HG03354 (cell line): ENCODE measurements at regions not wholly inside any gene's neighbourhood (a gene's known extent, or its start where the extent isn't known, plus 50 kb on each side); places are given as distances from the start of the nearest gene placed in this dataset.

Source experiments
- ATAC-seq: cut with Tn5 transposase; IDR thresholded peaks from one replicate; pipeline ENCODE4 v1.9.1; 2021; ENCODE audit warnings: mild to moderate bottlenecking; ENCODE audit not compliant: unreplicated experiment, poor library complexity, severe bottlenecking

DNA sequence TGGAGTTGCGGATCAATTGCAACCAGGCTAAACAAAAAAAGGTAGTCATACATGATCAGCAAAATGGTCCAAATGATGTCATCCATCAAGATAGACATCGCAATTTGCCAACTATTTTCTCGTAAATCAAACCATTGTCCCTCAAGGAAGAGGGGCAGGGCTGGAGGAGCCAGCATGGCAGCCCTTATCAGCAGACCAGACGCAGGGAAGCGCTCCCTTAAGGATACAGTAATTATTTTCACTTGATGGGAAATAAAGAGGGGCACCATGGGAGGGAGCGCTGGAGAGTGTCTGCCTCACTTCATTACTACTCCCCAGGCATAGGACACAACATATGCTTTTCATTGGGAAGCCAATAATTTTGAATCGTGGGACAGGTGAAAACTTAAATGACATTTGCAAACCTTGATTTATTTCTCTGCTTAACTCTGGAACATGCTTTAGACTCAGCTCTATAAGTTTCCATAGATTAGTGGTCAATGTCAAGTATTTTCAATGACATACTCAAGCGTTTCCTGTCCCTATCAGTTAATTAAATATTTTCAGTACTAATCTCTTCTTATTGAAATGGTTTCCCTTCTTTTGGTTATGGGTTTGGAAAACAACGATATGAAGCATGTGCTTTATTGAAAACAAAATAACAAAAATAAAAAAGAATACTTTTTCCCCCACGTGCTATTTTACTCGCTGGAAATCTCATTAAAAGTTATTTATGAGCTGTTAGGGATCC, 202.4 kb upstream of the HABP2 start:
- no peak for ATAC-seq

GRCh38 chr10:113354711-113355110, 198.1 kb upstream of the HABP2 start:
- no peak for ATAC-seq

GRCh38 chr10:113356794-113357680, 195.8 kb upstream of the HABP2 start:
- no peak for ATAC-seq

DNA sequence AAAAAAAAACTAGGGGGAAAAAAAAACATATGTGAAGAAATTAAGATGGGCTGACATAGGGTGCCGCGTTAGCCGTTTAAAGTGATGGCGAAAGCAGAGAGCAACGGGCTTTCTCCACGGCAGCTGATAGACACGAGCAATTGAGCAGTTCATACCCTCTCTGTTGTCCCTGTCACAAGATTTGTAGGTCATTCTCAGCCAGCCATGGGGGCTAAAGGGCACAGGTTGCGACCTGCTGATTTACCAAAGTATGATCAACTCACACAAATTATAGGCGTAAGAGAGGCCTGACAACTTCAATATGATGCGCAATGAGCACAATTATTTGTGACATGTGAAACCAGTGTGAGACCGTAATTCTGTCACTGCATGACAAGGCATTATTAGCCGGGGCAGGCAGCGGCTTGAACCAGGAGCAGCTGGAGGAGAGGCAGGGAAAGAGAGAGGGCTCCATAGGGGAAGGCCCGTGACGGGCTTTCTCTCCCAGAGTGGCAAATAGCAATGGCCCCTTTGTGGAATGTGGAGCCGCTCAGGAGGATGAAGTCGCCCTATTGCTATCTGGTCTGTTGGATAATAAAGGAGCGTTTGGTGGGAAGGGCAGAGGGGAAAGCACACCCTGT, 195.1 kb upstream of the HABP2 start:
- no peak for ATAC-seq

GRCh38 chr10:113359655-113360054, 193.2 kb upstream of the HABP2 start:
- ATAC-seq: no peak

DNA sequence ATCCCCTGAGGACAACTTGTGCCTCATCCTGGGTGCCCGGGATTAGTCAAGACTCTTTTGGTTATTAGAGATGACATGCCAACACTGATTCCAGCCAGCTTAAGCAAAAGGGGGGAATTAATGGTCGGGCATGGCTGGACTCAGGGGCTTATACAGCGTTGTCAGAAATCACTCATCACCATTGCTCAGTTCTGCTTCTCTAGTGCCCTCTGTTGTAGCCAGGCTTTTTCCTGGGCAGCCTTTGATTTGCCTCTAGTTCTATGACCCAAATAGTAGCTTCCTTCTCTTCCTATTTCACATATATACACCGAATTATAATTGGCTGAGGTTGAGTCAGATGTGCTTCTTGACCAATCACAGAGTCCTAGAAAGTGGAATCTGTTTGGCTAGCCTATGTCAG, 192.0 kb upstream of the HABP2 start:
- ATAC-seq: no peak

DNA sequence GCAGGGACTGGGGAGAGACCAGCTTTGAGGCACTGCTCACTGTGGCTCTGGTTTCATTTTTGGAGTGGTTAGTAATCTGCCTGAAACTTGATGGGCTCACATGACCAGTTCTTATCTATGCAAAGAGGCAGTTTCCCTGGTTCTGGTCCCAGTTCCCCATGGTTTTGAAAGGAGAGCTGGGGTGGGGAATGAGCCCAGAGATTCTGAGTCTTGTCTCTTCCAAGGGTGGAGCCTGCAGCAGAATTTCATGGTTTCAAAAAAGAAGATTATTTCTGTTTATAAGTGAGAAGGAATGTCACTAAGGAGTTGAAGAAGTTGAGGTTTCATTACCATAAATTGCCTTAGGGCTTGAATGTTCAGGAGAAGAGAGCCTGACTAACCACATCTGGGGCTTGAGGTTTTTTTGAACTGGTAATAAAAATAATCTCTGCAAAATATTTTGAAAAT, 190.2 kb upstream of the HABP2 start:
- ATAC-seq: no peak

GRCh38 chr10:113364227-113364626, 188.6 kb upstream of the HABP2 start:
- ATAC-seq: no peak

DNA sequence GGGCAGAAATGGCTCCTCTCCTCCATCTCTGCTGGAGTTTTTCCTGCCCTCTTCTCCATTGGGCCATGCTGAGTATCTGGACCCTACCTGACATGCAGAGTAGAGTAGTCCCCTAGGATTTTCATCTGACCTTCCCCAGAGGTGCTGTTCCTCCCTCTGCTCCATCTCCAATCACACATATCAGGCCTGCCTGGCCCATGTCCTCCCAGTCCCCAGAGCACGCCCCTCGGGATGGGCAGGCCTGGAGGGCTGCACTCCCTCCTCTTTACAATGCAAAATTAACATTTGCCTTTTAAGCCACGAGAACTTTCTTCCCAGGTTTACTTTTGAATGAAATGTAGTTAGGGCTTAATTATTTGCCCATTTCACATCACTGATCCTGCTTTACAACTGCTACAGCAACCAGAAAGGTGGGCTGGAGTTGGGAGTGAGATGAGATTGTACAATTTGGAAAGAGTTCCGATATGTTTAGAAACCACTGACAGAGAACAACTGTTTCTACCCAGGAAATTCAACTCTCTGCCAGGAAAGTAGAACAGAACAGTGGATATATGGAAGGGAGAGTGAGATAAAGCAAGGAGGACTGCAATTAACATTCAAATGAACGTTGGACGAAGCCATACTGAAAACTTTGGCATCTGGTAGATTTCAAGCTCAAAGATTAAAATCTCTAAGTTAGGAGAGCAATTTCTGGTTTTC, 184.0 kb upstream of the HABP2 start:
- no peak for ATAC-seq

DNA sequence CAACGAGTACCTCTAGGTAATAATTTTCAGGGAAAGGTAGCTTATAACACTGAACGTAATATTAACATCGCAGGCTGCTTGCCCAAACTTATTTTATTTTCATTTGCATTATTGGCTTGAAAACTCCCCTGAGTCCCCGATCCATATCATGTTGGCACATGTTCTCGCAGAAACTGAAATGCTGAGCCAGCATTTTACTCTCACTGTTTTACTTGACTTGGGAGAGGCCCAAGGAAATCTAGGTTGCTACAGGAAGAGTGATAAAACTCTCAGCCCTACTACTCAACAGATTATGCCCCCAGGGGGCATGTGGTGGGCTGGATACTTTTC, 183.5 kb upstream of the HABP2 start:
- no peak for ATAC-seq

DNA sequence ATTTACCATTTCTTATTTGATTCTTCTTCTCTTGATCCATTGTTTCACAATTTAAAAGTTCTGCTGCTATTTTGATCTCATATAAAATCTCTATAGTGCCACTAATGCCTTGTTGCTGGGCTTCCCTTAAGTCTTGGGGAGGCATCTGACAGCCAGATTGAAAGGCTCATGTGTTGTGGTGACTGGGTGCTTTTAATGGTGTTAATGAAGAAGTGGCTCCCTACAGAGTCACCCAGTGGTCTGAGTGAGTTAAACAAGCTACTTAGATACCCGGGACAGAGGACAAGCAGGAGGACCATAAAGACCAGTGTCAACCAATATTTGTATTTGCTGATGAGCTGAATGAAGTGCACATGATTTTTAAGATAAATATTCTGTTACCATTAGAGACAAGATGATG, 176.4 kb upstream of the HABP2 start:
- ATAC-seq: no peak

- no peak for ATAC-seq
These were observed 173.8 kb upstream of the HABP2 start for GRCh38 chr10:113379091-113379490.

DNA sequence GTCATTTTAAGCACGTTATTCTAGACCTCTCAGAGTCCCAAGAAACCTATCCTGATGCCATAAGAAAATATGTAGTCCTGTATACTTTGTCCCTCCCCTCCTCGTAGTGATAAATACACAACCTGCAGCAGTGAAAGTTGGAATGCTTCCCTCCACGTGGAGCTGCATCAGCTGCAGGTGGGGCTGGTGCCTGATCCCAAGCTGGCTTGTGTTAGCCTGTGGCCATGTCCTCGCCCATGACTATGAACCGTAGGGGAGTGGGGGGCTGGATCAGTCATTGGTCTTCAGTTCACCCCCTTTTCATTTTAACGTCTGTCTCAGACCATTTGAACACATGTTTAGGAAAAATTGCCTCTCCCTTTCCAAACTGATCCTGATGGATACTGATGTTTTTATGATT, 171.4 kb upstream of the HABP2 start:
- no peak for ATAC-seq

DNA sequence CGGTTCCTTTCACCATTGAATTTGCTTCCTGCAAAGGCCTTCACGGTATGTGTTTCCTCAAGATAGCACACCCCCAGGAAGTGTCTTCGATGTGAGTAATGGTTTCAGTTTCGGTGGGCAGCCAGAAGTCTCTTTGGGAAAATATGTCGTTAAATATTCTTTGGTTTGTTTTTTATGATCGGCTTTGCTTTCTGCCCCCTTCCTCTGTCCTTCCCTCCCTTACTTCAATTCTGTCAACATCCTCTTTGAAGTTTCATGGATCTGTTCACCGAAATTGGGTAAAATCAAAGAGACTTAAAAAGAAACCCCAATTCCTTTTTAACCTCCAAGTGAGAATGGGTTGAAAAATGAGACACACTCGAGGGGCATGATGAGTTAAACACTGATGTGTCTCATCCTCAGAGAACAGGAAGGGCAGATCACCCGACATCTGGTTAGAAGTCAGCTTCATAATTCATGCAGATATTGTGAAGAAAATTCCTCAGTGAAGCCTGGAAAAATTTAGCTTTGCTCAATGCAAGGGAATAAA, 170.8 kb upstream of the HABP2 start:
- peak; percentile 60 for ATAC-seq

DNA sequence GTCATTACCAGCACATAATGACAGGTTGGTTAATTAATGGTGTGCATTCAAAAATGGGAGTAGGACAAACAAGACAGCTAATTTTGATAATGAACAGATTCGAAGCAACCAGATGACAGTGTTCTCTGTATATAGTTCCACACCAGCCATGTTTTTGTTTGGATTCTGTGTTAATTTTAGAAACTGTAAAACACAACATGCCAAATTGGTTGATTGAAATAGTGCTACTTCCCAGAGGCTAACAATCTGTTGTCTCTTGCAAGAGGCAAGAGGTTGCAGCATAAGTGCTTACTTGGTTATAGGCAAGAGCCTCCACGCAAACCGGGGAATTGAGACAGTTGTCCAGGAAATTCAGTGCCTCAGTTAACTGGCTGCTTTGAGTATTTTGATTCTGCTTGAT, 170.2 kb upstream of the HABP2 start:
- no peak for ATAC-seq

GRCh38 chr10:113384181-113384580, 168.7 kb upstream of the HABP2 start:
- no peak for ATAC-seq

DNA sequence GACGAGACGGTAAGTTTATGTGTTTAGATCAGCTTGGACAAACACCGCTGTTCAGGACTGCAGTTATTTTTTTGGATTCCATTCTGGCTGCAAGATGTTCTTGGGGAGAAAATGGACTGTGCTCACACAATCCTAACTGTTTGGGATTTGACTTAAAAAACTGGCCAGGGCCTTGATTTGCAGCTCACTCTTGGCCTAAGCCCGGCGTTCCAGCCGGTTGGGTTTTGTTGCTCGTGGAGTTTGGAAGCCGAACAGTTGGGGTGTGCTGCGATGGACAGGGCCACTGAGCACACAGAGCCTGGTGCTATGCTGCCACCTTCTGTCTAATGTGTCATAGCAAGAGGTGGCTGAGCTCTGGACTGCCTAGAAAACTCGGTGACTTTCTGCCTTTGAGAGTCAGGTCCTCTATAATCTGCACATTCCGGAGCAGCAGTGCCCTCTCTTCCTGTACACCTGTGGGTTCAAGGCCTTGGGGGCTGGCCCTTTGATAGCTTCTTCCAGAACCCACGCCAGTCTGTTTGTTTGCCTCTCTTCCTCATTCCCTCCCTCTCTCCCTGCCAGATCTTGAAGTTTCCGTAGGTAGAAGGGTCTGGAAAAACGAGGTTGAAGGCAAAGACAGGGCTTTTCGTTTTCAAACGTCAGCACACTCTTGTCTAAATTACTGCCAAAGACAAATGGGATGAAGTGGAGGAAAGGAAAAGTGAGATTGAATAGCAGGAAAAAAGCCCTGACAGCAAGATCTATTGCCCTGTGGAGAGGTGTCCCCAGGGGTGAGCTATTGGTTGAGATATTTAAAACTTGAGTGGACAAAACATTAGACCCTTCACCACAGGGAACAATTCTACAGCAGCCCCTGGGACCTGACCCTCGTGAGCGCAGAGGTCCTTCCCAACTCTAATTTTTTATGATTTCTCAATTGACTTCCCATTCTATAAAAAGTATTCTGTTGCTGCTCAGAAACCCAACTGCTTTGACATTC, 167.5 kb upstream of the HABP2 start:
- peak; percentile 84 for ATAC-seq

DNA sequence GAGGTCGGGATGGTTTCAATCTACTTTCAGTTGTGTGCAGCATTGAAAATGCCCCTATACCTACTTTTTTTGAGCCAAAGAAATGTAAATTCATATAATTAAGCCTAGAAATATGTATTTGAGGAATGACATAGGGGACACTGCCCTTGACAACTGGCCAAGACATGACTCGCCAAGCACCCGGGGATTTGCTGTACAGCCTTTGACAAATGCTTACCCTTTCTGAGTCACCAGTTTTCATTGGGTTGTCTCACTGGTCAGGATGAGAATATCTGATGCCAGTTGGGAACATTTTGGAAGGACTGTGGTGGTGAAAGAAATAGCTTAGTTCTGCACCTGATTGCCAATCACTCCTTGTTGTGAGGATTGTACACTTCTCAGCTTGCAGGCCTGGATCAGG, 166.8 kb upstream of the HABP2 start:
- no peak for ATAC-seq

- no peak for ATAC-seq
These were observed 162.9 kb upstream of the HABP2 start for GRCh38 chr10:113389969-113390368.
